ENCODE measurements at regions not wholly inside any gene's neighbourhood (a gene's known extent, or its start where the extent isn't known, plus 50 kb on each side); places are given as distances from the start of the nearest gene placed in this dataset.
"Not testable (repeated sequence)": the region's sequence is repeated elsewhere in the genome, so short reads cannot be mapped to it uniquely, and the experiment has no call there.

GRCh38 chr3:194189243-194189791 lies 53.4 kb downstream of the HES1 start:
- no peak for DNase-seq

GRCh38 chr3:194191850-194192249 lies 55.9 kb downstream of the HES1 start:
- not testable (repeated sequence) for DNase-seq

- no peak for DNase-seq
These were observed 58.3 kb downstream of the HES1 start for GRCh38 chr3:194194051-194194756.

GRCh38 chr3:194194757-194195085 lies 58.8 kb downstream of the HES1 start:
- DNase-seq: no peak

- DNase-seq: no peak
These were observed 59.7 kb downstream of the HES1 start for GRCh38 chr3:194195611-194196010.

- DNase-seq: no peak
These were observed 60.9 kb downstream of the HES1 start for GRCh38 chr3:194196876-194197275.

GRCh38 chr3:194197396-194197960 lies 61.5 kb downstream of the HES1 start:
- no peak for DNase-seq

GRCh38 chr3:194197981-194198695 lies 62.2 kb downstream of the HES1 start:
- no peak for DNase-seq

- DNase-seq: no peak
These were observed 63.0 kb downstream of the HES1 start for GRCh38 chr3:194198938-194199337.

GRCh38 chr3:194200422-194201081 lies 64.6 kb downstream of the HES1 start:
- DNase-seq: no peak

- no peak for DNase-seq
These were observed 66.2 kb downstream of the HES1 start for GRCh38 chr3:194201953-194202666.

- no peak for DNase-seq
These were observed 67.6 kb downstream of the HES1 start for GRCh38 chr3:194203482-194204041.

GRCh38 chr3:194204042-194204987 lies 68.4 kb downstream of the HES1 start:
- DNase-seq: no peak

GRCh38 chr3:194205675-194206133 lies 69.8 kb downstream of the HES1 start:
- peak; percentile 14 for DNase-seq

GRCh38 chr3:194206320-194206719 lies 70.4 kb downstream of the HES1 start:
- DNase-seq: no peak

- DNase-seq: no peak
These were observed 72.8 kb downstream of the HES1 start for GRCh38 chr3:194208709-194209108.

- DNase-seq: no peak
These were observed 76.4 kb downstream of the HES1 start for GRCh38 chr3:194212161-194212844.

GRCh38 chr3:194212845-194213331 lies 76.9 kb downstream of the HES1 start:
- DNase-seq: no peak

GRCh38 chr3:194215392-194215791 lies 79.4 kb downstream of the HES1 start:
- no peak for DNase-seq

Measured in DMS 273 treated with DMSO at 0.1 percent for 48 hours (cell line).